ENCODE measurements at regions not wholly inside any gene's neighbourhood (a gene's known extent, or its start where the extent isn't known, plus 50 kb on each side); places are given as distances from the start of the nearest gene placed in this dataset.

DNA sequence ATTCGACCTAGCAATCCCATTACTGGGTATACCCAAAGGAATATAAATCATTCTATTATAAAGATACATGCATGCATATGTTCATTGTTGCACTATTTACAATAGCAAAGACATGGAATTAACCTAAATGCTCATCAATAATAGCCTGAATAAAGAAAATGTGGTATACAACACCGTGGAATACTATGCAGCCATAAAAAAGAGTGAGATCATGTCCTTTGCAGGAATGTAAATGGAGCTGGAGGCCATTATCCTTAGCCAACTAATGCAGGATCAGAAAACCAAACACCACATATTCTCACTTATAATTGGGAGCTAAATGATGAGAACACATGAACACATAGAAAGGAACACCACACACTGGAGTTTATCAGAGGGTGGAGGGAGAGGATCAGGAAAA is 69.5 kb upstream of the TNR start:
- TF ChIP-seq CTCF (IDR thresholded peaks at IDR 0.05): no peak
- intact Hi-C loops (cut with DNase I): no loop called here
- Histone ChIP-seq H3K36me3 (no peaks in the 10 kb centered on the region), H3K9me3 (no peaks in the 10 kb centered on the region), H3K4me3 (no peak overlapping the region), H3K9ac (ENCODE audit: low read depth in 2 of 2, low read length in 2 of 2) (no peak overlapping the region), H3K27ac (no peak overlapping the region), H3K4me1 (no peaks in the 10 kb centered on the region), H3K27me3 (no peaks in the 10 kb centered on the region)
- no peak for DNase-seq

DNA sequence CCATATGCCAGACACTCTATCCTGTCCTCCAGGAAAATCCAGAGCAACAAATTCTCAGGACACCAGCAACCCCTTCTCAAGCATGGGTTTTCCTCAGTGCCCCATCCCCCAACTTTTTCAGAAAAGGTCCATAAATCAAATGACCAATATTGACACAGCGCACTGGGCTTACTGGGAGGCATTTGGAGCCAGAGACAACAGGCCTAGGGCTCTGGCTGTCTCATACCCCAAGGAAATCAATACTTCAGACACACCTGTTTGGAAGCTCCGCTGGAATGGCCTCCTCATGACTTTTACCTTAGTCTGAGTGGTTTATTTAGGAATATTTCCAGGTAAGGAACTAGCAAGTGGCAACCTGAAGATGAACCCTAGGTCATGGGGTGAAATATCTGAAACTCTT is 66.9 kb upstream of the TNR start:
- Histone ChIP-seq H3K36me3 (no peaks in the 10 kb centered on the region), H3K9me3 (no peaks in the 10 kb centered on the region), H3K27ac (no peak overlapping the region), H3K9ac (ENCODE audit: low read depth in 2 of 2, low read length in 2 of 2) (no peak overlapping the region), H3K4me3 (no peak overlapping the region), H3K4me1 (no peaks in the 10 kb centered on the region), H3K27me3 (no peaks in the 10 kb centered on the region)
- TF ChIP-seq CTCF (IDR thresholded peaks at IDR 0.05): no peak
- DNase-seq: no peak
- intact Hi-C loops (cut with DNase I): no loop called here

GRCh38 chr1:175808999-175809398 is 65.6 kb upstream of the TNR start:
- no peaks in the 10 kb centered on the region for H3K27me3 ChIP-seq
- no peaks in the 10 kb centered on the region for H3K9me3 ChIP-seq
- H3K27ac ChIP-seq: no peak overlapping the region
- no peaks in the 10 kb centered on the region for H3K36me3 ChIP-seq
- intact Hi-C loops (cut with DNase I): no loop called here
- no peak for DNase-seq
- no peak overlapping the region for H3K9ac ChIP-seq (ENCODE audit: low read depth in 2 of 2, low read length in 2 of 2)
- H3K4me1 ChIP-seq: no peaks in the 10 kb centered on the region
- H3K4me3 ChIP-seq: no peak overlapping the region
- TF ChIP-seq CTCF (IDR thresholded peaks at IDR 0.05): no peak

GRCh38 chr1:175808573-175808972 is 65.2 kb upstream of the TNR start:
- no peak for TF ChIP-seq CTCF (IDR thresholded peaks at IDR 0.05)
- DNase-seq: no peak

GRCh38 chr1:175804561-175804960 is 61.2 kb upstream of the TNR start:
- Histone ChIP-seq H3K27ac (no peak overlapping the region), H3K27me3 (no peaks in the 10 kb centered on the region)
- DNase-seq: no peak

More at GRCh38 chr1:175808573-175808972, 65.2 kb upstream of the TNR start:
- Histone ChIP-seq H3K4me1 (no peaks in the 10 kb centered on the region), H3K27me3 (no peaks in the 10 kb centered on the region), H3K9me3 (no peaks in the 10 kb centered on the region), H3K36me3 (no peaks in the 10 kb centered on the region), H3K9ac (ENCODE audit: low read depth in 2 of 2, low read length in 2 of 2) (no peak overlapping the region), H3K4me3 (no peak overlapping the region), H3K27ac (no peak overlapping the region)
- intact Hi-C loops (cut with DNase I): no loop called here

More at GRCh38 chr1:175804561-175804960, 61.2 kb upstream of the TNR start:
- H3K9me3 ChIP-seq: no peaks in the 10 kb centered on the region
- TF ChIP-seq CTCF (IDR thresholded peaks at IDR 0.05): no peak
- no peaks in the 10 kb centered on the region for H3K36me3 ChIP-seq
- intact Hi-C loops (cut with DNase I): no loop called here
- no peaks in the 10 kb centered on the region for H3K4me1 ChIP-seq
- no peak overlapping the region for H3K4me3 ChIP-seq
- no peak overlapping the region for H3K9ac ChIP-seq (ENCODE audit: low read depth in 2 of 2, low read length in 2 of 2)
